ENCODE measurements at regions not wholly inside any gene's neighbourhood (a gene's known extent, or its start where the extent isn't known, plus 50 kb on each side); places are given as distances from the start of the nearest gene placed in this dataset.
"Not testable (repeated sequence)": the region's sequence is repeated elsewhere in the genome, so short reads cannot be mapped to it uniquely, and the experiment has no call there.

- DNase-seq = no peak
Measured at GRCh38 chr9:32045513-32045912, 338.9 kb upstream of the ACO1 start.

- no peak for DNase-seq
Measured at GRCh38 chr9:32067261-32067660, 317.2 kb upstream of the ACO1 start.

GRCh38 chr9:32069169-32069813 lies 315.2 kb upstream of the ACO1 start:
- DNase-seq = no peak

GRCh38 chr9:32069969-32070368 lies 314.5 kb upstream of the ACO1 start:
- DNase-seq = no peak

GRCh38 chr9:32072570-32072969 lies 311.9 kb upstream of the ACO1 start:
- no peak for DNase-seq

GRCh38 chr9:32092031-32092430 lies 292.4 kb upstream of the ACO1 start:
- no peak for DNase-seq

GRCh38 chr9:32117291-32117690 lies 267.2 kb upstream of the ACO1 start:
- DNase-seq = no peak

- no peak for DNase-seq
Measured at GRCh38 chr9:32128546-32128945, 255.9 kb upstream of the ACO1 start.

GRCh38 chr9:32130709-32131108 lies 253.7 kb upstream of the ACO1 start:
- DNase-seq = not testable (repeated sequence)

GRCh38 chr9:32136700-32137339 lies 247.6 kb upstream of the ACO1 start:
- no peak for DNase-seq

GRCh38 chr9:32142074-32142473 lies 242.4 kb upstream of the ACO1 start:
- no peak for DNase-seq

GRCh38 chr9:32148553-32148952 lies 235.9 kb upstream of the ACO1 start:
- DNase-seq = not testable (repeated sequence)

- no peak for DNase-seq
Measured at GRCh38 chr9:32161209-32161608, 223.2 kb upstream of the ACO1 start.

GRCh38 chr9:32161720-32162119 lies 222.7 kb upstream of the ACO1 start:
- no peak for DNase-seq

- not testable (repeated sequence) for DNase-seq
Measured at GRCh38 chr9:32166316-32166715, 218.1 kb upstream of the ACO1 start.

GRCh38 chr9:32171339-32171738 lies 213.1 kb upstream of the ACO1 start:
- no peak for DNase-seq

- DNase-seq = no peak
Measured at GRCh38 chr9:32172256-32172655, 212.2 kb upstream of the ACO1 start.

- DNase-seq = no peak
Measured at GRCh38 chr9:32177396-32177795, 207.0 kb upstream of the ACO1 start.

- no peak for DNase-seq
Measured at GRCh38 chr9:32180597-32180996, 203.8 kb upstream of the ACO1 start.

- DNase-seq = no peak
Measured at GRCh38 chr9:32200241-32200640, 184.2 kb upstream of the ACO1 start.

GRCh38 chr9:32200896-32201295 lies 183.5 kb upstream of the ACO1 start:
- DNase-seq = no peak

GRCh38 chr9:32209164-32209563 lies 175.3 kb upstream of the ACO1 start:
- DNase-seq = not testable (repeated sequence)

- no peak for DNase-seq
Measured at GRCh38 chr9:32218100-32218767, 166.2 kb upstream of the ACO1 start.

GRCh38 chr9:32220750-32221149 lies 163.7 kb upstream of the ACO1 start:
- DNase-seq = no peak

Data from amniotic stem cell (primary cell).